PC-9 (cell line): ENCODE measurements at regions not wholly inside any gene's neighbourhood (a gene's known extent, or its start where the extent isn't known, plus 50 kb on each side); places are given as distances from the start of the nearest gene placed in this dataset.

Experiments used
- EZH2 ChIP-seq: fragments of 200-600 bp; sonication (generic); IDR thresholded peaks from 2 replicates; pipeline ENCODE4 v1.8.0; 2017; ENCODE audit warnings: antibody characterized with exemption, low read depth
- TF ChIP-seq, protein P1 (sequence below): fragments of 200-600 bp; sonication (generic); conservative IDR thresholded peaks from 2 replicates; pipeline ENCODE4 v1.6.1; 2017; ENCODE audit warnings: mixed run types, antibody characterized with exemption, mild to moderate bottlenecking, moderate library complexity

DNA sequence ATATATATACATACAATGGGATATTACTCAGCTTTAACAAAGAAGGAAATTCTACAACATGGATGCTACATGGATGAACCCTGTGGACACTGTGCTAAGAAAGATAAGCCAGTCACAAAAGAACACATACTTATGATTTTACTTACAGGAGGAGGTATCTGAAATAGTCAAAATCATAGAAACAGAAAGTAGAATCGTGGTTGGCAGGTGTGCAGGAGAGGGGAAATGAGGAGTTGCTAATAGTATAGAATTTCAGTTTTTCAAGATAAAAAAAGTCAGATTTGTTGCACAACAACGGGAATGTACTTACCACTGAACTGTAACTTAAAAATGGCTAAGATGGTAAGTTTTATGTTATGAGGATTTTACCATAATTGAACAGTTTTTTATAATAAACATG lies 706.3 kb downstream of the TFAP2A start:
- TF ChIP-seq, protein P1, sequence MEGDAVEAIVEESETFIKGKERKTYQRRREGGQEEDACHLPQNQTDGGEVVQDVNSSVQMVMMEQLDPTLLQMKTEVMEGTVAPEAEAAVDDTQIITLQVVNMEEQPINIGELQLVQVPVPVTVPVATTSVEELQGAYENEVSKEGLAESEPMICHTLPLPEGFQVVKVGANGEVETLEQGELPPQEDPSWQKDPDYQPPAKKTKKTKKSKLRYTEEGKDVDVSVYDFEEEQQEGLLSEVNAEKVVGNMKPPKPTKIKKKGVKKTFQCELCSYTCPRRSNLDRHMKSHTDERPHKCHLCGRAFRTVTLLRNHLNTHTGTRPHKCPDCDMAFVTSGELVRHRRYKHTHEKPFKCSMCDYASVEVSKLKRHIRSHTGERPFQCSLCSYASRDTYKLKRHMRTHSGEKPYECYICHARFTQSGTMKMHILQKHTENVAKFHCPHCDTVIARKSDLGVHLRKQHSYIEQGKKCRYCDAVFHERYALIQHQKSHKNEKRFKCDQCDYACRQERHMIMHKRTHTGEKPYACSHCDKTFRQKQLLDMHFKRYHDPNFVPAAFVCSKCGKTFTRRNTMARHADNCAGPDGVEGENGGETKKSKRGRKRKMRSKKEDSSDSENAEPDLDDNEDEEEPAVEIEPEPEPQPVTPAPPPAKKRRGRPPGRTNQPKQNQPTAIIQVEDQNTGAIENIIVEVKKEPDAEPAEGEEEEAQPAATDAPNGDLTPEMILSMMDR = no peak
- TF ChIP-seq EZH2 = no peak
